Muscle layer of colon (tissue), 2 donors: ENCODE measurements at regions not wholly inside any gene's neighbourhood (a gene's known extent, or its start where the extent isn't known, plus 50 kb on each side); places are given as distances from the start of the nearest gene placed in this dataset.

Experiments
- H3K27ac ChIP-seq: one replicate; pipeline ENCODE4 v1.7.0; 2013; ENCODE audit warnings: low read depth, mild to moderate bottlenecking, low read length, moderate library complexity
- H3K27me3 ChIP-seq, 2 donors: one replicate each; pipeline ENCODE4 v1.7.0; 2013; ENCODE audit warnings: low read length in 2 of 2, mild to moderate bottlenecking in 2 of 2; ENCODE audit not compliant: insufficient read depth in 2 of 2, control insufficient read depth in 1 of 2
- H3K36me3 ChIP-seq: one replicate; pipeline ENCODE4 v1.7.0; 2013; ENCODE audit warnings: mild to moderate bottlenecking, low read length; ENCODE audit not compliant: insufficient read depth
- H3K4me1 ChIP-seq: one replicate; pipeline ENCODE4 v1.7.0; 2013; ENCODE audit warnings: mild to moderate bottlenecking, low read length; ENCODE audit not compliant: insufficient read depth
- H3K4me3 ChIP-seq, 2 donors: one replicate each; pipeline ENCODE4 v1.7.0; 2013; ENCODE audit warnings: low read length in 2 of 2, low read depth in 1 of 2, mild to moderate bottlenecking in 1 of 2, moderate library complexity in 1 of 2
- H3K9ac ChIP-seq: one replicate; pipeline ENCODE4 v1.7.0; 2013; ENCODE audit warnings: low read length
- H3K9me3 ChIP-seq: one replicate; pipeline ENCODE4 v1.7.0; 2013; ENCODE audit warnings: mild to moderate bottlenecking, low read length
- donor health status: abdominal sarcoma.
- donor health status: Adenocarcinoma of cecum.

- Histone ChIP-seq H3K27ac (no peak overlapping the region), H3K27me3 (no peaks in the 10 kb centered on the region), H3K36me3 (no peaks in the 10 kb centered on the region), H3K9me3 (no peaks in the 10 kb centered on the region), H3K4me3 (no peak overlapping the region), H3K9ac (no peak overlapping the region), H3K4me1 (no peaks in the 10 kb centered on the region)
Observed at GRCh38 chr6:133170602-133171001, 70.6 kb upstream of the EYA4 start.

- Histone ChIP-seq H3K27ac (no peak overlapping the region), H3K27me3 (no peaks in the 10 kb centered on the region), H3K36me3 (no peaks in the 10 kb centered on the region), H3K4me1 (no peaks in the 10 kb centered on the region), H3K9ac (no peak overlapping the region), H3K9me3 (no peaks in the 10 kb centered on the region), H3K4me3 (no peak overlapping the region)
Observed at GRCh38 chr6:133171989-133172604, 69.1 kb upstream of the EYA4 start.

- Histone ChIP-seq H3K36me3 (no peaks in the 10 kb centered on the region), H3K4me1 (no peaks in the 10 kb centered on the region), H3K9ac (no peak overlapping the region), H3K27me3 (no peaks in the 10 kb centered on the region), H3K27ac (no peak overlapping the region), H3K4me3 (no peak overlapping the region), H3K9me3 (no peaks in the 10 kb centered on the region)
Observed at GRCh38 chr6:133173276-133173675, 67.9 kb upstream of the EYA4 start.

GRCh38 chr6:133179481-133179880, 61.7 kb upstream of the EYA4 start:
- H3K27ac ChIP-seq, result no peak overlapping the region
- no peak overlapping the region for H3K4me3 ChIP-seq
- no peaks in the 10 kb centered on the region for H3K9me3 ChIP-seq
- no peaks in the 10 kb centered on the region for H3K4me1 ChIP-seq
- no peaks in the 10 kb centered on the region for H3K36me3 ChIP-seq
- H3K27me3 ChIP-seq, result no peaks in the 10 kb centered on the region
- no peak overlapping the region for H3K9ac ChIP-seq

- Histone ChIP-seq H3K27ac (no peak overlapping the region), H3K27me3 (no peaks in the 10 kb centered on the region), H3K36me3 (no peaks in the 10 kb centered on the region), H3K4me1 (no peaks in the 10 kb centered on the region), H3K9ac (no peak overlapping the region), H3K9me3 (no peaks in the 10 kb centered on the region), H3K4me3 (no peak overlapping the region)
Observed at GRCh38 chr6:133183691-133184090, 57.5 kb upstream of the EYA4 start.

GRCh38 chr6:133184798-133185372, 56.3 kb upstream of the EYA4 start:
- no peak overlapping the region for H3K4me3 ChIP-seq

GRCh38 chr6:133185731-133186130, 55.4 kb upstream of the EYA4 start:
- Histone ChIP-seq H3K4me3 (no peak overlapping the region), H3K27ac (no peak overlapping the region)

More at GRCh38 chr6:133184798-133185372, 56.3 kb upstream of the EYA4 start:
- H3K27ac ChIP-seq, result no peak overlapping the region
- no peaks in the 10 kb centered on the region for H3K36me3 ChIP-seq
- H3K9ac ChIP-seq, result no peak overlapping the region
- no peaks in the 10 kb centered on the region for H3K27me3 ChIP-seq
- no peaks in the 10 kb centered on the region for H3K4me1 ChIP-seq
- H3K9me3 ChIP-seq, result no peaks in the 10 kb centered on the region

GRCh38 chr6:133187114-133187513, 54.0 kb upstream of the EYA4 start:
- H3K4me1 ChIP-seq, result no peaks in the 10 kb centered on the region
- H3K4me3 ChIP-seq, result no peak overlapping the region
- H3K27me3 ChIP-seq, result no peaks in the 10 kb centered on the region
- no peaks in the 10 kb centered on the region for H3K9me3 ChIP-seq
- no peak overlapping the region for H3K27ac ChIP-seq
- no peaks in the 10 kb centered on the region for H3K36me3 ChIP-seq
- H3K9ac ChIP-seq, result no peak overlapping the region

More at GRCh38 chr6:133185731-133186130, 55.4 kb upstream of the EYA4 start:
- H3K36me3 ChIP-seq, result no peaks in the 10 kb centered on the region
- no peaks in the 10 kb centered on the region for H3K4me1 ChIP-seq
- H3K27me3 ChIP-seq, result no peaks in the 10 kb centered on the region
- no peaks in the 10 kb centered on the region for H3K9me3 ChIP-seq
- H3K9ac ChIP-seq, result no peak overlapping the region

- H3K4me3 ChIP-seq, result no peak overlapping the region
- no peaks in the 10 kb centered on the region for H3K9me3 ChIP-seq
- no peak overlapping the region for H3K27ac ChIP-seq
- no peaks in the 10 kb centered on the region for H3K4me1 ChIP-seq
- H3K27me3 ChIP-seq, result no peaks in the 10 kb centered on the region
- no peaks in the 10 kb centered on the region for H3K36me3 ChIP-seq
- no peak overlapping the region for H3K9ac ChIP-seq
Observed at GRCh38 chr6:133187657-133188453, 53.3 kb upstream of the EYA4 start.

GRCh38 chr6:133190912-133191311, 50.2 kb upstream of the EYA4 start:
- H3K4me1 ChIP-seq, result no peaks in the 10 kb centered on the region
- no peaks in the 10 kb centered on the region for H3K27me3 ChIP-seq
- H3K36me3 ChIP-seq, result no peaks in the 10 kb centered on the region

GRCh38 chr6:133191323-133191722, 49.8 kb upstream of the EYA4 start:
- Histone ChIP-seq H3K4me3 (no peak overlapping the region), H3K9me3 (no peaks in the 10 kb centered on the region), H3K27ac (no peak overlapping the region), H3K36me3 (no peaks in the 10 kb centered on the region), H3K9ac (no peak overlapping the region), H3K27me3 (no peaks in the 10 kb centered on the region), H3K4me1 (no peaks in the 10 kb centered on the region)

More at GRCh38 chr6:133190912-133191311, 50.2 kb upstream of the EYA4 start:
- no peak overlapping the region for H3K27ac ChIP-seq
- no peak overlapping the region for H3K4me3 ChIP-seq
- no peak overlapping the region for H3K9ac ChIP-seq
- no peaks in the 10 kb centered on the region for H3K9me3 ChIP-seq
